Right atrium auricular region (tissue), 2 donors: ENCODE measurements at regions not wholly inside any gene's neighbourhood (a gene's known extent, or its start where the extent isn't known, plus 50 kb on each side); places are given as distances from the start of the nearest gene placed in this dataset.

Experiments
- DNase-seq: peaks from one replicate; pipeline ENCODE4 v3.0.0-alpha.2; 2019; ENCODE audit warnings: low spot score
- H3K27ac ChIP-seq, 2 donors: fragments of 200-600 bp; sonication (generic); 1 replicate in 1 of 2; 2 replicates in 1 of 2; pipeline ENCODE4 v1.5.1; 2016 to 2019
- H3K27me3 ChIP-seq, 2 donors: fragments of 200-600 bp; sonication (generic); one replicate each; pipeline versions ENCODE4 v1.5.1 to v1.6.0; 2017 to 2019
- H3K36me3 ChIP-seq: fragments of 200-600 bp; sonication (generic); one replicate; pipeline ENCODE4 v1.5.1; 2016
- H3K4me1 ChIP-seq, 2 donors: fragments of 200-600 bp; sonication (generic); one replicate each; pipeline versions ENCODE4 v1.5.1 to v1.6.0; 2017 to 2019
- H3K4me3 ChIP-seq, 2 donors: fragments of 200-600 bp; sonication (generic); 1 replicate in 1 of 2; 2 replicates in 1 of 2; pipeline ENCODE4 v1.5.1; 2017 to 2019; ENCODE audit warnings: mild to moderate bottlenecking in 1 of 2, moderate library complexity in 1 of 2
- H3K9me3 ChIP-seq, 2 donors: fragments of 200-600 bp; sonication (generic); one replicate each; pipeline ENCODE4 v1.5.1; 2019
- CTCF ChIP-seq, 2 donors: fragments of 200-600 bp; sonication (generic); IDR thresholded peaks; one replicate each; pipeline ENCODE4 v1.5.1; 2019; ENCODE audit warnings: antibody characterized with exemption in 2 of 2

DNA sequence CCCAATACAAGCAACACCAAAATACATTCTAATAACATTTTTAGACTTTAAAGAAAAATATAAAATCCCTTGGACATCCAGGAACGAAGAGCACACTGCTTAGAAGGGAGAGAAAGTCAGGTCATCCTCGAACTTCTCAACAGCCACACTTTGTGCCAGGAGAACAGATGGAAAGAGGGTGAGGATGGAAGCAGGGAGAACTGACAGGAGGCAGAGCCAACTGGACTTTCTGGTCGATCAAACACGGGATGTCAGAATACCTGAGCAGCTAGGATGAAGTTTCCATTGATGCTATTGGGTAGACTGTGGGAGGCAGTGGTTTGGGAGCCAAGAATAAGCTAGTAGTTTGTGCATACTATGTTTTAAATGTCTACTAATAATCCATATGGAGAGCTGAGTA lies 111.4 kb downstream of the TOMM20 start:
- DNase-seq = no peak
- Histone ChIP-seq H3K36me3 (no peaks in the 10 kb centered on the region), H3K27me3 (no peaks in the 10 kb centered on the region), H3K4me3 (no peak overlapping the region), H3K4me1 (peaks cover 0 to 12% of the 10 kb centered on the region in 2 donors), H3K27ac (no peak overlapping the region), H3K9me3 (no peaks in the 10 kb centered on the region)
- no peak for TF ChIP-seq CTCF (IDR thresholded peaks at IDR 0.05)

GRCh38 chr1:235015291-235015985 lies 113.2 kb downstream of the TOMM20 start:
- no peak for TF ChIP-seq CTCF (IDR thresholded peaks at IDR 0.05)
- DNase-seq = no peak
- H3K27ac ChIP-seq = no peak overlapping the region
- no peaks in the 10 kb centered on the region for H3K27me3 ChIP-seq
- peaks cover 0 to 14% of the 10 kb centered on the region in 2 donors for H3K4me1 ChIP-seq
- no peaks in the 10 kb centered on the region for H3K36me3 ChIP-seq
- no peak overlapping the region for H3K4me3 ChIP-seq
- H3K9me3 ChIP-seq = no peaks in the 10 kb centered on the region

GRCh38 chr1:235014756-235015155 lies 113.9 kb downstream of the TOMM20 start:
- TF ChIP-seq CTCF (IDR thresholded peaks at IDR 0.05) = no peak
- Histone ChIP-seq H3K4me1 (peaks cover 0 to 14% of the 10 kb centered on the region in 2 donors), H3K36me3 (no peaks in the 10 kb centered on the region), H3K9me3 (no peaks in the 10 kb centered on the region), H3K27me3 (no peaks in the 10 kb centered on the region), H3K4me3 (no peak overlapping the region), H3K27ac (no peak overlapping the region)
- DNase-seq = no peak

- peak overlapping the region in 1 of 2 donors; percentile 43 for H3K27ac ChIP-seq
- H3K4me3 ChIP-seq = no peak overlapping the region
- H3K27me3 ChIP-seq = no peaks in the 10 kb centered on the region
- TF ChIP-seq CTCF (IDR thresholded peaks at IDR 0.05) = no peak
- no peaks in the 10 kb centered on the region for H3K9me3 ChIP-seq
- H3K4me1 ChIP-seq = peaks cover 0 to 14% of the 10 kb centered on the region in 2 donors
- DNase-seq = no peak
- H3K36me3 ChIP-seq = no peaks in the 10 kb centered on the region
Observed at GRCh38 chr1:235013512-235013911, 115.1 kb downstream of the TOMM20 start.

DNA sequence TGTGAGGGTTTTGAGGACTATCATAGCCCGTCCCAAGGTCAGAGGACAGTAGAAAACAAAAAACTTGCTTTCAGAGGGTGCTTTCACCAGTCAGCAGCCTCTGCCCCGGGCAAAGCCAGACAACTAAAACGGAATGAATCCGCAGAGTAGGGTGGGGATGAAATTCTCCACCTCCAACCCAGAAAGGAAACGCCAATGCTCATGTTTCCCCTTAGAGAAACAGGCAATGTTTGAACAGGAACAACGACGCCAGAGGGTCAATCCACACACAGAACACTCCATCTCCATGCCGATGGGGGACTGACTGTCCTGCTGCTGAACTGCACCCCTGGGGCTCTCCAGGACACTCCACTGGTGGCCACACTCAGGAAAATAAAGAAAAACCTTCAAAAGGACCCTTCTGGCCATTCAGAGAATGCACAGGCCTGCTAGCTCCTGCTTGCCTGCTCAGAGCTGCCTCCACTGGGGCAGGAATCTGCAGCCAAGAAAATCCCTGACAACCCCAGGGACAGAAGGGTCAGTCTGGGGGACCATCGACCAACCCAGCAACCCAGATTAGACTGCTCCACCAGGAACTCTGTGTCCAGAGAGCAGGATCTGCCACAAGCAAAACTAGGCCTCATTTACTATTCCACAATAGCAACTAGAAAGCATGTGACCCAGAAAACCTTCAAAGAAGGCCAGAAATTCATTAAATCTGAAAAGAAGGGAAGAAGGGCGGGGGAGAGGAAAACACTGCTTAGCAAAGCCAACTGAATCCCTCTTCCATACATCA lies 116.0 kb downstream of the TOMM20 start:
- TF ChIP-seq CTCF (IDR thresholded peaks at IDR 0.05) = no peak
- Histone ChIP-seq H3K27me3 (no peaks in the 10 kb centered on the region), H3K36me3 (no peaks in the 10 kb centered on the region), H3K4me1 (peaks cover 0 to 14% of the 10 kb centered on the region in 2 donors), H3K27ac (peak overlapping the region; percentile 41 to 43), H3K4me3 (no peak overlapping the region), H3K9me3 (peaks cover 0 to 4% of the 10 kb centered on the region in 2 donors)
- no peak for DNase-seq
